Fibroblast of pulmonary artery (primary cell): ENCODE measurements at regions not wholly inside any gene's neighbourhood (a gene's known extent, or its start where the extent isn't known, plus 50 kb on each side); places are given as distances from the start of the nearest gene placed in this dataset.

Source experiments
- DNase-seq: peaks from one replicate; pipeline ENCODE4 v3.0.0-alpha.2; 2010; ENCODE audit warnings: low read depth
- H3K4me3 ChIP-seq: replicated peaks from 2 replicates; pipeline ENCODE4 v1.5.1; 2011; ENCODE audit warnings: low read depth, mild to moderate bottlenecking, control low read depth, low read length, moderate library complexity
- CTCF ChIP-seq: IDR thresholded peaks from 2 replicates; pipeline ENCODE4 v1.5.1; 2011; ENCODE audit warnings: mild to moderate bottlenecking, control low read depth, low read length, inconsistent platforms; ENCODE audit errors: missing control alignments

GRCh38 chr14:98999901-99000300, 272.1 kb downstream of the BCL11B start:
- no peak for DNase-seq
- TF ChIP-seq CTCF = no peak

GRCh38 chr14:99001241-99001640, 270.8 kb downstream of the BCL11B start:
- H3K4me3 ChIP-seq = no peak overlapping the region
- TF ChIP-seq CTCF = no peak
- DNase-seq = no peak

More at GRCh38 chr14:98999901-99000300, 272.1 kb downstream of the BCL11B start:
- no peak overlapping the region for H3K4me3 ChIP-seq

- no peak overlapping the region for H3K4me3 ChIP-seq
Observed at GRCh38 chr14:99003646-99004045, 268.4 kb downstream of the BCL11B start.

GRCh38 chr14:99004112-99004511, 267.9 kb downstream of the BCL11B start:
- TF ChIP-seq CTCF = no peak
- DNase-seq = no peak
- H3K4me3 ChIP-seq = no peak overlapping the region

More at GRCh38 chr14:99003646-99004045, 268.4 kb downstream of the BCL11B start:
- no peak for DNase-seq
- no peak for TF ChIP-seq CTCF

- no peak overlapping the region for H3K4me3 ChIP-seq
- TF ChIP-seq CTCF = no peak
- no peak for DNase-seq
Observed at GRCh38 chr14:99006276-99006675, 265.7 kb downstream of the BCL11B start.

- TF ChIP-seq CTCF = no peak
- no peak for DNase-seq
- no peak overlapping the region for H3K4me3 ChIP-seq
Observed at GRCh38 chr14:99007795-99008194, 264.2 kb downstream of the BCL11B start.

GRCh38 chr14:99009871-99010270, 262.1 kb downstream of the BCL11B start:
- H3K4me3 ChIP-seq = no peak overlapping the region
- TF ChIP-seq CTCF = no peak
- DNase-seq = no peak
